Neuronal stem cell (in vitro differentiated cells): ENCODE measurements at regions not wholly inside any gene's neighbourhood (a gene's known extent, or its start where the extent isn't known, plus 50 kb on each side); places are given as distances from the start of the nearest gene placed in this dataset.

Experiments used
- DNase-seq: peaks from one replicate; pipeline ENCODE4 v3.0.0-alpha.2; 2013; ENCODE audit warnings: low spot score
- H2AFZ ChIP-seq: one replicate; pipeline ENCODE4 v1.6.1; 2013; ENCODE audit warnings: mild to moderate bottlenecking, low read length, inconsistent platforms
- H2AK5ac ChIP-seq: 2 replicates; pipeline ENCODE4 v1.6.1; 2013; ENCODE audit warnings: low read depth, mild to moderate bottlenecking, inconsistent platforms, low read length, moderate library complexity, mixed read lengths
- H2BK120ac ChIP-seq: 2 replicates; pipeline ENCODE4 v1.6.1; 2013; ENCODE audit warnings: low read depth, mild to moderate bottlenecking, inconsistent platforms, low read length, moderate library complexity, mixed read lengths
- H2BK12ac ChIP-seq: one replicate; pipeline ENCODE4 v1.6.1; 2013; ENCODE audit warnings: low read length, inconsistent platforms
- H2BK15ac ChIP-seq: 2 replicates; pipeline ENCODE4 v1.6.1; 2013; ENCODE audit warnings: mild to moderate bottlenecking, low read length, inconsistent platforms, mixed read lengths
- H2BK5ac ChIP-seq: one replicate; pipeline ENCODE4 v1.6.1; 2013; ENCODE audit warnings: inconsistent platforms, mild to moderate bottlenecking, low read length, moderate library complexity
- H3K14ac ChIP-seq: one replicate; pipeline ENCODE4 v1.6.1; 2013; ENCODE audit warnings: low read length, inconsistent platforms
- H3K18ac ChIP-seq: 2 replicates; pipeline ENCODE4 v1.6.1; 2013; ENCODE audit warnings: low read length, inconsistent platforms
- H3K23ac ChIP-seq: 2 replicates; pipeline ENCODE4 v1.6.1; 2013; ENCODE audit warnings: low read depth, mild to moderate bottlenecking, mixed read lengths, low read length, inconsistent platforms; ENCODE audit not compliant: poor library complexity
- H3K27ac ChIP-seq: replicated peaks from 3 replicates; pipeline ENCODE4 v1.5.1; 2013; ENCODE audit warnings: low read length, inconsistent platforms
- H3K27me3 ChIP-seq, 3 experiments: 2 replicates each; pipeline ENCODE4 v1.6.1; 2013; ENCODE audit warnings: low read length in 3 of 3, mild to moderate bottlenecking in 2 of 3, inconsistent platforms in 1 of 3, low read depth in 1 of 3, mixed read lengths in 1 of 3, moderate library complexity in 1 of 3; ENCODE audit not compliant: control insufficient read depth in 3 of 3, insufficient read depth in 3 of 3
- H3K36me3 ChIP-seq, 2 donors: replicated peaks in 1 of 2; 2 replicates each; pipeline ENCODE4 v1.6.1; 2013; ENCODE audit warnings: low read length in 2 of 2; ENCODE audit not compliant: control insufficient read depth in 2 of 2, insufficient read depth in 2 of 2
- H3K4ac ChIP-seq: 2 replicates; pipeline ENCODE4 v1.6.1; 2013; ENCODE audit warnings: inconsistent platforms, mild to moderate bottlenecking, low read length, moderate library complexity
- H3K4me1 ChIP-seq, 2 donors: 1 replicate in 1 of 2; 2 replicates in 1 of 2; pipeline ENCODE4 v1.6.1; 2013; ENCODE audit warnings: low read length in 2 of 2, low read depth in 1 of 2; ENCODE audit not compliant: control insufficient read depth in 2 of 2, insufficient read depth in 1 of 2
- H3K4me2 ChIP-seq: one replicate; pipeline ENCODE4 v1.6.1; 2013; ENCODE audit warnings: mild to moderate bottlenecking, low read length, inconsistent platforms; ENCODE audit not compliant: insufficient read depth, poor library complexity, severe bottlenecking
- H3K4me3 ChIP-seq, 2 donors: 2 replicates each; pipeline ENCODE4 v1.5.1; 2013; ENCODE audit warnings: low read length in 2 of 2, mild to moderate bottlenecking in 2 of 2, inconsistent platforms in 1 of 2, moderate library complexity in 1 of 2
- H3K79me1 ChIP-seq: one replicate; pipeline ENCODE4 v1.6.1; 2013; ENCODE audit warnings: low read depth, mild to moderate bottlenecking, inconsistent platforms, low read length, moderate library complexity
- H3K9ac ChIP-seq: one replicate; pipeline ENCODE4 v1.6.1; 2013; ENCODE audit warnings: mild to moderate bottlenecking, low read depth, low read length, inconsistent platforms; ENCODE audit not compliant: poor library complexity
- H3K9me3 ChIP-seq, 2 donors: replicated peaks in 1 of 2; 2 replicates each; pipeline versions ENCODE3 to v1.6.1; 2013; ENCODE audit warnings: low read length in 2 of 2, mild to moderate bottlenecking in 2 of 2, inconsistent platforms in 1 of 2, low read depth in 1 of 2, mixed read lengths in 1 of 2, moderate library complexity in 1 of 2; ENCODE audit not compliant: control insufficient read depth in 2 of 2, insufficient read depth in 1 of 2
- H4K8ac ChIP-seq: one replicate; pipeline ENCODE4 v1.6.1; 2013; ENCODE audit warnings: low read depth, mild to moderate bottlenecking, inconsistent platforms, low read length, moderate library complexity
- H4K91ac ChIP-seq: one replicate; pipeline ENCODE4 v1.6.1; 2013; ENCODE audit warnings: low read length, low read depth, mild to moderate bottlenecking, inconsistent platforms; ENCODE audit not compliant: poor library complexity
- WGBS, 2 donors: extraction: QIAGEN DNeasy Blood & Tissue Kit; methylation state at CpG; one replicate each; pipeline ENCODE4 v1.1.7; 2013; ENCODE audit warnings: missing lambda C conversion rate in 2 of 2, mixed read lengths in 1 of 2; ENCODE audit not compliant: insufficient read length in 2 of 2, insufficient replicate concordance in 1 of 2; ENCODE audit errors: extremely low coverage in 2 of 2; 5-methylcytosine and 5-hydroxymethylcytosine counted together

DNA sequence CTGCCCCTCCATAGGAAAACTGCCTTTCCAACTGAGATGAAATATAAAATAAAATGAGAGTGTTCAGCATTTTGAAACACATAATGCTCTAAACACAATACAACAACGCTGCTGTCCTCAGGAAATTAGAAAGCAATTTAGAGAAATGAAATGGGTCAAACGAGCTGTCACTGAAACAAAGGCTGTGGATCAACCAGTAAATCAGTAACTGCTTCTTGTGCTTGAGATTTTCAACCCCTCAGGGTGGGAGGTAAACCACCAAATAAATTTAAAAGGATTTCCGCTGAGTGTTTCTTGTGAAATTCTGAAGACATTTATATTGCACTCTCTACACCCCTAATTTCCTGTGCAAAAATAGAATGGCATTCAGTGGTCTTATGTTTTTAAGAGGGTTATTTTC is 657.1 kb upstream of the SEL1L start:
- no peaks in the 10 kb centered on the region for H3K4me1 ChIP-seq
- no peak overlapping the region for H3K4me3 ChIP-seq
- no peak overlapping the region for H3K9ac ChIP-seq
- no peak overlapping the region for H3K4me2 ChIP-seq
- H2BK15ac ChIP-seq: no peak overlapping the region
- WGBS, 2 donors: no CpG with 5 or more reads among the region's 3 CpGs
- no peak overlapping the region for H2AFZ ChIP-seq
- no peak for DNase-seq
- H2BK120ac ChIP-seq: no peak overlapping the region
- H3K18ac ChIP-seq: no peak overlapping the region
- H3K4ac ChIP-seq: no peak overlapping the region
- no peaks in the 10 kb centered on the region for H3K79me1 ChIP-seq
- no peak overlapping the region for H2AK5ac ChIP-seq
- no peak overlapping the region for H4K91ac ChIP-seq
- H3K27ac ChIP-seq: no peak overlapping the region
- no peak overlapping the region for H2BK12ac ChIP-seq
- H3K14ac ChIP-seq: no peak overlapping the region
- H4K8ac ChIP-seq: no peak overlapping the region
- no peaks in the 10 kb centered on the region for H3K27me3 ChIP-seq
- no peaks in the 10 kb centered on the region for H3K36me3 ChIP-seq
- H3K9me3 ChIP-seq: peaks cover 0 to 3% of the 10 kb centered on the region in 2 donors
- no peak overlapping the region for H2BK5ac ChIP-seq
- no peak overlapping the region for H3K23ac ChIP-seq

- H3K9ac ChIP-seq: no peak overlapping the region
- H3K27me3 ChIP-seq: no peaks in the 10 kb centered on the region
- no CpG with 5 or more reads among the region's 2 CpGs for WGBS, 2 donors
- no peak overlapping the region for H2AFZ ChIP-seq
- no peak overlapping the region for H3K23ac ChIP-seq
- no peak overlapping the region for H2BK12ac ChIP-seq
- H4K91ac ChIP-seq: no peak overlapping the region
- no peak overlapping the region for H3K4me2 ChIP-seq
- H3K79me1 ChIP-seq: no peaks in the 10 kb centered on the region
- H3K9me3 ChIP-seq: peaks cover 0 to 3% of the 10 kb centered on the region in 2 donors
- no peak overlapping the region for H2BK5ac ChIP-seq
- H3K4me1 ChIP-seq: no peaks in the 10 kb centered on the region
- H3K36me3 ChIP-seq: no peaks in the 10 kb centered on the region
- H2BK15ac ChIP-seq: no peak overlapping the region
- no peak overlapping the region for H3K4ac ChIP-seq
- no peak overlapping the region for H3K14ac ChIP-seq
- no peak for DNase-seq
- H2BK120ac ChIP-seq: no peak overlapping the region
- H3K18ac ChIP-seq: no peak overlapping the region
- no peak overlapping the region for H4K8ac ChIP-seq
- no peak overlapping the region for H3K27ac ChIP-seq
- no peak overlapping the region for H3K4me3 ChIP-seq
- H2AK5ac ChIP-seq: no peak overlapping the region
Measured at GRCh38 chr14:82192387-82192786, 658.7 kb upstream of the SEL1L start.

- no peak overlapping the region for H2BK15ac ChIP-seq
- H3K27me3 ChIP-seq: no peaks in the 10 kb centered on the region
- WGBS, 2 donors: no CpG with 5 or more reads among the region's 2 CpGs
- no peak overlapping the region for H2BK5ac ChIP-seq
- DNase-seq: no peak
- no peak overlapping the region for H4K8ac ChIP-seq
- no peaks in the 10 kb centered on the region for H3K4me1 ChIP-seq
- no peak overlapping the region for H2AK5ac ChIP-seq
- H3K27ac ChIP-seq: no peak overlapping the region
- H4K91ac ChIP-seq: no peak overlapping the region
- no peak overlapping the region for H3K18ac ChIP-seq
- H3K4ac ChIP-seq: no peak overlapping the region
- H3K79me1 ChIP-seq: no peaks in the 10 kb centered on the region
- H3K23ac ChIP-seq: no peak overlapping the region
- no peaks in the 10 kb centered on the region for H3K36me3 ChIP-seq
- H2BK120ac ChIP-seq: no peak overlapping the region
- no peak overlapping the region for H3K4me2 ChIP-seq
- H2AFZ ChIP-seq: no peak overlapping the region
- no peak overlapping the region for H3K14ac ChIP-seq
- no peak overlapping the region for H3K4me3 ChIP-seq
- no peak overlapping the region for H2BK12ac ChIP-seq
- H3K9ac ChIP-seq: no peak overlapping the region
- peaks cover 0 to 2% of the 10 kb centered on the region in 2 donors for H3K9me3 ChIP-seq
Measured at GRCh38 chr14:82223276-82223675, 689.6 kb upstream of the SEL1L start.

GRCh38 chr14:82224610-82225009 is 691.0 kb upstream of the SEL1L start:
- Histone ChIP-seq H3K4me3 (no peak overlapping the region), H3K23ac (no peak overlapping the region), H2BK12ac (no peak overlapping the region), H3K9me3 (peaks cover 0 to 2% of the 10 kb centered on the region in 2 donors), H3K4me1 (no peaks in the 10 kb centered on the region), H3K18ac (no peak overlapping the region), H4K91ac (no peak overlapping the region), H3K14ac (no peak overlapping the region), H3K27ac (no peak overlapping the region), H2BK15ac (no peak overlapping the region), H2BK5ac (no peak overlapping the region), H4K8ac (no peak overlapping the region), H3K4me2 (no peak overlapping the region), H2AFZ (no peak overlapping the region), H2AK5ac (no peak overlapping the region), H3K79me1 (no peaks in the 10 kb centered on the region), H3K27me3 (no peaks in the 10 kb centered on the region), H3K9ac (no peak overlapping the region), H2BK120ac (no peak overlapping the region), H3K4ac (no peak overlapping the region), H3K36me3 (no peaks in the 10 kb centered on the region)
- DNase-seq: no peak
- no CpG with 5 or more reads among the region's 3 CpGs for whole genome bisulfite sequencing, 2 donors
